Fibroblast of upper back skin (primary cell): ENCODE measurements at regions not wholly inside any gene's neighbourhood (a gene's known extent, or its start where the extent isn't known, plus 50 kb on each side); places are given as distances from the start of the nearest gene placed in this dataset.
A peak's percentile ranks its signal among the peaks of the same experiment; 100 is the strongest.
"Not testable (repeated sequence)": the region's sequence is repeated elsewhere in the genome, so short reads cannot be mapped to it uniquely, and the experiment has no call there.

Experiments
- DNase-seq: peaks from one replicate; pipeline ENCODE4 v3.0.0-alpha.2; 2013

- DNase-seq, result not testable (repeated sequence)
Measured at GRCh38 chr1:228796945-228797344, 61.7 kb downstream of the RHOU start.

GRCh38 chr1:228798035-228798434, 62.8 kb downstream of the RHOU start:
- no peak for DNase-seq

- DNase-seq, result peak; percentile 23
Measured at GRCh38 chr1:228798548-228798947, 63.3 kb downstream of the RHOU start.

DNA sequence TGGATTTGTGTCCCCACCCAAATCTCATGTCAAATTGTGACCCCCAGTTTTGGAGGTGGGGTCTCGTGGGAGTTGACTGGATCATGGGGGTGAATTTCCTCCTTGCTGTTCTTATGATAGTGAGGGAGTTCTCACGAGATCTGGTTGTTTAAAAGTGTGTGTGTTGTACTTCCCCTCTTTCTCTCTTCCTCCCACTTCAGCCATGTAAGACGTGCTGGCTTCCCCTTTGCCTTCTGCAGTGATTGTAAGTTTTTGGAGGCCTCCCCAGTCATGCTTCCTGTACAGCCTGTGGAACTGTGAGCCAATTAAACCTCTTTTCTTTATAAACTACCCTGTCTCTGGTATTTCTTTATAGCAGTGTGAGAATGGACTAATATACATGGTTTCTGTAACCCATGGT, 64.6 kb downstream of the RHOU start:
- no peak for DNase-seq

DNA sequence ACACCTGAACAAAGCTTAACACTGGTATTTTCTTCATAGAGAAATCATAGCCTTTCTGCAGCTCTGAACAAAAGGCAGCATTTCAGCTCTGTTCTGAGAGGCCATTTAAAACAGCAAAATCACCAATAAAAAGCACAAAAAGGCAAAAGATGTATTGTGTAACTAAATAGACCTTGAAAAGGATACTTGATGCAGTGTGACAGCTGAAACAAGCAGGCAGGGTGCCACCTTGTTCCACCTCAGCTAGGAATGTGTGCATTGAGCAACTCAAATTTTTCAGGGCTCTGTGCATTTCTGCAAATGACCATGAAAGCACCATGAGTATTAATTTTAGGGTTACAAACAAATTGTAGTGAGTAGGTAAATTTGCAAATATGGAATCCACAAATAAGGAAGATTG, 65.8 kb downstream of the RHOU start:
- no peak for DNase-seq

GRCh38 chr1:228802386-228803220, 67.3 kb downstream of the RHOU start:
- peak; percentile 10 for DNase-seq

DNA sequence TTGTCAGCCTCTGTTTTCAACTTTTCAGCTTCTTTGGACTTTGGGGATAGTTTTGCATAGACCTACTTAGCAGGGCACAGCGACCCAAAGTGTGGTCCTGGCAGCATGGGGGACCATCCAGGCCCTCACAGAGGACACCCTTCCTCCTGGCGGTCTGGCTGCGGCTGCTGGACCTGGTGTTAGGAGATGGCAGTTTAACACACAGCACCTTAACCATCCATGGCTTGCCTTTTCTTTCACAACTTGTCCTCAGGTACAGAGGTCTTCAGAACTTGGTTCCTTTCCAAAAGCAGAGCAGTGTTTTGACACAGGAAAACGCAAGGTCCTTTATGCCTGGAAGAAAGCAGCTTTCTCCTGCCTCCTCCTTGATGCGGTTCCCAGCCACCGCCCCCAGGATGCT, 68.1 kb downstream of the RHOU start:
- DNase-seq, result no peak

- no peak for DNase-seq
Measured at GRCh38 chr1:228804173-228804572, 68.9 kb downstream of the RHOU start.

GRCh38 chr1:228804640-228805413, 69.5 kb downstream of the RHOU start:
- no peak for DNase-seq

DNA sequence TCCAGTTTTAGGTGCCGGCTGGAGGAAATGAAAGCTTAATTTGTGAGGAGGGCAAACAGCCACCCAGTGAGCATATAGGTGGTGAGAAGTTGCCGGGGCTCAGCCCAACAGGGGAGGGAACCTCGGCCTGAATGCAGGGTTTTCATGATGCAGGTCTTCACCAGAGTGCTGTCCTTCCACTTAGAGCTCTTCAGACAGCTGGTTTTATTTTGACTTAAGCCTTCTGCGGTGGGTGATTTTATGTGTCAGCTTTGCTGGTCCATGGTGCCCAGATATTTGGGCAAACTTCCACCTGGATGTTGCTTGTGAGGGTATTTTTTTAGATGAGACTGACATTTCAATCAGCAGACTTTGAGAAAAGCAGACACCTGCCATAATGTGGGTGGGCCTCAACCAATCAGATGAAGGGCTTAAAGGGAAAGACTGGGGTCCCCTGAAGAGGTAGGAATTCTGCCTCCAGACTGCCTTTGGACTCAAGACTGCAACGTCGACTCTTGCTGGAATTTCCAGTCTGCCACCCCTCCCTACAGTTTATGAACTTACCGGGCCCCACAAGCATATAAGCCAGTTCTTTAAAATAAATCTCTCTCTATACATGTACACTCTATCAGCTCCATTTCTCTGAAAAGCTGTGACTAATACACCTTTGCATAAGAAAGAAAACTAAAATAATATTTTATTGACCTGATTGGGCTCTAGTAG, 72.8 kb downstream of the RHOU start:
- no peak for DNase-seq

DNA sequence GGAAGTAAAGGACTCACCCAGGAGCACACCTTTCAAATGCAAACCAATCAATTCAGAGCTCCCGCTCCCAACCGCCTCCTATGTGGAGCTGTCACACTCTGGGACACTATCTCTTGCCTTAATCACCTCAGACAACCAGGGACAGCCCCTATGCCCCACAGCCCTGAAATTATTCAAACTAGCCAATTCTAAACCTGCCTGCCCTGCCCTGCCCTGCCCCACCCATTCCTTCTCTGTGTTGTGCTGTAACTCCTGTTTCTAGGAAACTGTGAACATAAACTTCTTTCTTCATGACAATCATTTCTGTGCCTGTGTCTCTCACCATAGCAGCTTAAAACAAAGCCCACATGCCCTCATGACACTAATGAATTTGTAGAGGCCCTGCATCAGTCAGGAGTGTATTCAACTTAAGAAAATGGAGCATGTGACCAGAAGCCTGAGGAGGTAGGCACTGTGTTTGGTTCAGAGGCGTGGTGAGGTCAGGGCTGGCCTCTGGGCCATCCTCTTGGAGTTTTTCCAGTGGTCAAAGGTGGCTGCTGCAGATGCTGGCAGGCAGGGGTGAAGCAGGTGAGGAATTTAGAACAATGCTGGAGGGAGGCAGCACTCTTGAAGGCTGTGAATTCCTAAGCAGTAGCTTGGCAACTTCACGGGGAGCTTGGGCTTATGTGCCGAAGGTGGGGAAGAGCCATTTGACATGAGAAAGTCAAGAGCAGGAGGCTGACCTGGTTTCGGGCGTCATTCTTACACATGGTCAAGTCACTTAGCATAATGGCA, 74.5 kb downstream of the RHOU start:
- no peak for DNase-seq

- DNase-seq, result no peak
Measured at GRCh38 chr1:228810395-228810758, 75.1 kb downstream of the RHOU start.

DNA sequence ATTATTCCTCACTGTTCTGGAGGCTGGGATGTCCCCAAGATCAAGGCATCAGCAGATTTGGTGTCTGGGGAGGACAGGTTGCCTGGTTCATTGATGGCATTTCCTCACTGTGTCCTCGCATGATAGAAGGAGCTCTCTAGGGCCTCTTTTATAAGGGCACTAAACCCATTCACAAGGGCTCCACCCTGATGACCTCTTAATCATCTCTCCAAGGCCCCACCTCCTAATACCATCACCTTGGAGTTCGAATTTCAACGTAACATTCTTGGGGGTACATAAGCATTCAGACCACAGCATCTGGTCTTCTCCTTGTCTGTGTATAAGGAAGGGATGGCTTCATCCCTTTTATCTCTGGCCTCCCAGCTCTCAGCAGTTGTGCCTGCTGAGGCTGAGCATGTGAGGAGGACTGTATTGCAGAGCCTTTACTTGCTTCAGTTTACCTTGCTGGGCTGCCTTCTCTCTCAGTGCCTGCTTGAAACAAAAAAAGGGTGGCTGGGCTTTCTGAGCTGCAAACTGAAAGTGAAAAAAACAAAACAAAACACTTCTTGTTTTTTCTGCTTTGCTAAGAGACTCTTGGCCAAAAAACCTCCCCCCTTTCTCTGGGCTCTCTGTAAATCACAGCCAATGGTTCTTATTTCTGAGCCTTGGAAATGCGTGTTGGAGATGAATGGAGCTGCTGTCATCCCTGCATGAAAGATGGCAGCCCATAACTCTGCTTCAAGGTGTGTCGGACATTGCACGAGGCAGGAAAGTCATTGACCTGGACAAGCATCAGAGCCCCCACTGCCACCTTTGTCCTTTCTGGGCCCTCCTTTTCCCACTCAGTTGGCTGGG, 75.8 kb downstream of the RHOU start:
- no peak for DNase-seq

DNA sequence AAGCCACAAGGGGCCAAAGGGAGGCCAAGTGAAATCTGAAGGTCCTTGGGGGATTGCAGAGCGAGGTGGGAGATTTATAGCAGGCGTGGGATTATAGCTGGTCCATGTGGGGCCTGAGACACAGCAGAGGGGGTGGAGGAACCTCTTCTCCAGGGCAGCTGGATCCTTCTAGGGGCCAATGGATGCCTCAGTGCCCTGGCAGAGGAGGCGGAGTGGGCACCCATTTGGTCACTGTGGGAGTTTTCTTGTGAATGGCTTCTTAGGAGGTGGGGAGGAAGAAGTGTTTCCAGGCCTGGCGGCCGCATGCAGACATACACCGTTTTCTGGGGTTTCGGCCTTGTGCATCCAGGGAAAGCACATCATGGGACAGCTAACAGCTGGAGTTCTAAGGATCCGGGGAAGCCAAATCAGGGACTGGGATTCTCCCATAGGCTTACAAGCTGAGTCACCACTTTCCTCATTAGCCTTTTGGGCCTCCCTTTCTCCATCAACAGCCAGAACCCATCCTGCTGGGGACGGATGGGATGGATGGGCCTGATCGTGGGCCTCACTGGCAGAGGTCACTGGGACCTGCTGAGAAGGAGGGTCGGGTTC, 76.5 kb downstream of the RHOU start:
- DNase-seq, result no peak

- DNase-seq, result no peak
Measured at GRCh38 chr1:228812961-228813360, 77.7 kb downstream of the RHOU start.

- DNase-seq, result no peak
Measured at GRCh38 chr1:228814176-228814575, 78.9 kb downstream of the RHOU start.

GRCh38 chr1:228818296-228818695, 83.0 kb downstream of the RHOU start:
- no peak for DNase-seq

DNA sequence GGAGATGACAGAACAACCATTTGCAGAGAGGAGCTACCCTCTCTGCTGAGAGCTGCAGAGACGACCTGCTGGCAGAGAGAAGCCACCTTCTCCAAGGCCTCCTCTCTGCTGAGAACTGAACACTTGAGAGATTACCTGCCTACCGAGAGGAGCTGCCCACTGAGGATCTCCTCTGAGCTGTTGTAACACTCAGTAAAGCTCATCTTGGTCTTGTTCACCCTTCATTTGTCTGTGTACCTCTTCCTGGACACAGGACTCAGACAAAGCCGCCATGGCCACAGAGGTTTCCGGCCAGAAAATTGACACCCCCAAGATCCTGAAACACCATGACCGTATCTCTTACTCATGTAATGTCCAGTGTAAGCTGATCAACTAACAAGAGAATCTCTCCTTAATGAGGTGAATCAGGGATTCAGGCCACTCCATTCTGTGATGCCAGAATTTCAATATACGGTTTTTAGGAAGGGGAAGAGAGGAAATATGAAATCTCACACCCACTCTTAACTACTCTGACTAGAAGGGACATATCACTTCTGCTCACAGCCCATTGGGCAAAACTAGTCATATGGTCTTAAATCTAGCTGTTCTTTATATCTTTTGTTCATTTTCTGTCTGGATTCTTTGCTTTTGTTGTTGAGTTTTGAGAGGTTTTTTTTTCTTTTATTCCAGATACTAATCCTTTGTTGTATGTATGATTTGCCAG, 83.8 kb downstream of the RHOU start:
- DNase-seq, result no peak

- no peak for DNase-seq
Measured at GRCh38 chr1:228821252-228821651, 86.0 kb downstream of the RHOU start.

DNA sequence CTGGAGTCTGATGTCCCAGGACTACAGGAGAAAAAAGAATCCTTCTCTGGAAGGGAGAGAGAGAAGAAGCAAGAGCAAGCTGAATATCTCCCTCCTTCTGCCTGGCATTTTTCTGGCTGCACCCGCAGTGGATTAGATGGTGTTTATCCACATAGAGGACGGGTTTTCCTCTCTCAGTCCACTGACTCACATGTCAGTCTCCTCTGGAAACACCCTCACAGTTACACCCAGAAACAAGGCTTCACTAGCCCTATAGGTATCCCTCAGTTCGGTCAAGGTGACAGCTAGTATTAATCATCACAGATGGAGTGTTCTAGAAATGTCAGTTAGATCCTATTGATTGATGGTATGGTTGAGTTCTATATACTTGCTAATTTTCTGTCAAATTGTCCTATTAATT, 87.9 kb downstream of the RHOU start:
- no peak for DNase-seq

GRCh38 chr1:228824366-228824765, 89.1 kb downstream of the RHOU start:
- DNase-seq, result no peak
